IMR-90 (cell line): ENCODE measurements at regions not wholly inside any gene's neighbourhood (a gene's known extent, or its start where the extent isn't known, plus 50 kb on each side); places are given as distances from the start of the nearest gene placed in this dataset.

ENCODE experiments used
- ATAC-seq: fragments of 200-7000 bp; cut with Tn5 transposase; 2 replicates; pipeline ENCODE4 v1.9.1; 2020; ENCODE audit warnings: low read depth, mild to moderate bottlenecking, moderate library complexity
- BruUV-seq: library from RNA; stranded (reverse); fragments of 400-500 nt; replicated peaks from 2 replicates; lab custom pipeline; 2021; lab: Mats Ljungman, UMichigan
- CTCF ChIA-PET: fragments of 300-600 bp; formaldehyde crosslinking; extraction: SDS; loops from one replicate; lab custom pipeline; 2021; ENCODE audit warnings: antibody characterized with exemption; lab: Yijun Ruan, JAX
- POLR2A ChIA-PET: fragments of 300-600 bp; sonication (Branson Sonifier 250); formaldehyde crosslinking; loops from one replicate; lab custom pipeline; 2022; ENCODE audit warnings: antibody characterized with exemption; ENCODE audit not compliant: unreplicated experiment; lab: Charles Lee
- DNase-seq: peaks from one replicate; pipeline ENCODE4 v3.0.0; 2013
- H2AFZ ChIP-seq: replicated peaks from 2 replicates; pipeline ENCODE3; 2013; ENCODE audit warnings: low read length, mild to moderate bottlenecking; ENCODE audit not compliant: poor library complexity
- H2AK5ac ChIP-seq: 2 replicates; pipeline ENCODE4 v1.6.1; 2013; ENCODE audit warnings: low read depth, low read length, inconsistent platforms
- H2AK9ac ChIP-seq: replicated peaks from 2 replicates; pipeline ENCODE3; 2013; ENCODE audit warnings: mild to moderate bottlenecking, low read depth, low read length, moderate library complexity; ENCODE audit not compliant: poor library complexity
- H2BK120ac ChIP-seq: 2 replicates; pipeline ENCODE4 v1.6.1; 2013; ENCODE audit warnings: low read depth, low read length, inconsistent platforms
- H2BK15ac ChIP-seq: 3 replicates; pipeline ENCODE4 v1.6.1; 2013; ENCODE audit warnings: low read depth, low read length, inconsistent platforms
- H2BK20ac ChIP-seq: 2 replicates; pipeline ENCODE4 v1.6.1; 2013; ENCODE audit warnings: low read depth, mild to moderate bottlenecking, inconsistent platforms, low read length, moderate library complexity
- H2BK5ac ChIP-seq: 2 replicates; pipeline ENCODE4 v1.6.1; 2013; ENCODE audit warnings: mild to moderate bottlenecking, low read depth, low read length, inconsistent platforms; ENCODE audit not compliant: poor library complexity, severe bottlenecking
- H3K14ac ChIP-seq: replicated peaks from 2 replicates; pipeline ENCODE4 v1.6.1; 2013; ENCODE audit warnings: low read depth, low read length, inconsistent platforms
- H3K18ac ChIP-seq: 2 replicates; pipeline ENCODE4 v1.6.1; 2013; ENCODE audit warnings: low read depth, low read length, control low read depth
- H3K23ac ChIP-seq: 2 replicates; pipeline ENCODE4 v1.6.1; 2013; ENCODE audit warnings: low read depth, low read length, inconsistent platforms
- H3K27ac ChIP-seq: 2 replicates; pipeline ENCODE4 v1.5.1; 2013; ENCODE audit warnings: mild to moderate bottlenecking, control low read depth, low read length; ENCODE audit not compliant: insufficient read depth
- H3K27me3 ChIP-seq: 2 replicates; pipeline ENCODE4 v1.6.1; 2013; ENCODE audit warnings: low read length; ENCODE audit not compliant: control insufficient read depth, insufficient read depth
- H3K36me3 ChIP-seq: 2 replicates; pipeline ENCODE4 v1.6.1; 2013; ENCODE audit warnings: low read length, mixed read lengths; ENCODE audit not compliant: control insufficient read depth, insufficient read depth
- H3K4ac ChIP-seq: 2 replicates; pipeline ENCODE4 v1.6.1; 2013; ENCODE audit warnings: low read depth, low read length, inconsistent platforms
- H3K4me1 ChIP-seq: 2 replicates; pipeline ENCODE4 v1.6.1; 2013; ENCODE audit warnings: low read length, mixed read lengths; ENCODE audit not compliant: control insufficient read depth, insufficient read depth
- H3K4me2 ChIP-seq: 2 replicates; pipeline ENCODE4 v1.6.1; 2013; ENCODE audit warnings: low read depth, mild to moderate bottlenecking, control low read depth, low read length, moderate library complexity
- H3K4me3 ChIP-seq: 2 replicates; pipeline ENCODE4 v1.5.1; 2013; ENCODE audit warnings: low read depth, mild to moderate bottlenecking, control low read depth, low read length, moderate library complexity; ENCODE audit not compliant: insufficient read depth
- H3K56ac ChIP-seq: 2 replicates; pipeline ENCODE4 v1.6.1; 2013; ENCODE audit warnings: low read length, inconsistent platforms; ENCODE audit not compliant: insufficient read depth; ENCODE audit errors: extremely low read depth
- H3K79me1 ChIP-seq, 2 experiments: 2 replicates each; pipeline ENCODE4 v1.6.1; 2013; ENCODE audit warnings: low read length in 2 of 2, inconsistent platforms in 1 of 2, low read depth in 1 of 2
- H3K9ac ChIP-seq: 2 replicates; pipeline ENCODE4 v1.6.1; 2013; ENCODE audit warnings: low read depth, low read length, control low read depth
- H3K9me1 ChIP-seq: 2 replicates; pipeline ENCODE4 v1.6.1; 2013; ENCODE audit warnings: low read length, inconsistent platforms; ENCODE audit not compliant: insufficient read depth
- H3K9me3 ChIP-seq: 2 replicates; pipeline ENCODE4 v1.6.1; 2013; ENCODE audit warnings: low read length; ENCODE audit not compliant: control insufficient read depth, insufficient read depth
- H4K20me1 ChIP-seq: 2 replicates; pipeline ENCODE4 v1.6.1; 2013; ENCODE audit warnings: low read length, inconsistent platforms; ENCODE audit not compliant: insufficient read depth
- H4K5ac ChIP-seq: 2 replicates; pipeline ENCODE4 v1.6.1; 2013; ENCODE audit warnings: mild to moderate bottlenecking, low read depth, low read length, control low read depth
- H4K8ac ChIP-seq, 2 experiments: 2 replicates each; pipeline ENCODE4 v1.6.1; 2013; ENCODE audit warnings: low read depth in 2 of 2, low read length in 2 of 2, control low read depth in 1 of 2, inconsistent platforms in 1 of 2
- H4K91ac ChIP-seq: 2 replicates; pipeline ENCODE4 v1.6.1; 2013; ENCODE audit warnings: low read depth, low read length, inconsistent platforms; ENCODE audit not compliant: insufficient read depth
- BHLHE40 ChIP-seq: fragments of 150-350 bp; IDR thresholded peaks from 2 replicates; pipeline ENCODE4 v1.6.1; 2016; ENCODE audit warnings: mild to moderate bottlenecking, low read depth, low read length
- CEBPB ChIP-seq: IDR thresholded peaks from 2 replicates; pipeline ENCODE4 v1.6.1; 2012; ENCODE audit warnings: low read depth, low read length, improper control_type of control experiment
- CHD1 ChIP-seq: IDR thresholded peaks from 2 replicates; pipeline ENCODE4 v1.6.1; 2012; ENCODE audit warnings: low read depth, low read length, improper control_type of control experiment
- ELK1 ChIP-seq: fragments of 150-350 bp; IDR thresholded peaks from 2 replicates; pipeline ENCODE4 v1.6.1; 2016; ENCODE audit warnings: low read depth, mild to moderate bottlenecking, low read length, moderate library complexity, borderline replicate concordance
- FOS ChIP-seq: fragments of 150-350 bp; IDR thresholded peaks from 2 replicates; pipeline ENCODE4 v1.6.1; 2016; ENCODE audit warnings: low read depth, low read length
- MAFK ChIP-seq: IDR thresholded peaks from 2 replicates; pipeline ENCODE4 v1.6.1; 2012; ENCODE audit warnings: low read depth, low read length, improper control_type of control experiment
- MAZ ChIP-seq: IDR thresholded peaks from 2 replicates; pipeline ENCODE4 v1.6.1; 2012; ENCODE audit warnings: low read depth, mild to moderate bottlenecking, low read length, improper control_type of control experiment, moderate library complexity, borderline replicate concordance
- MXI1 ChIP-seq: IDR thresholded peaks from 2 replicates; pipeline ENCODE4 v1.6.1; 2012; ENCODE audit warnings: low read depth, mild to moderate bottlenecking, low read length, moderate library complexity, borderline replicate concordance
- NFE2L2 ChIP-seq: fragments of 150-350 bp; IDR thresholded peaks from 2 replicates; pipeline ENCODE4 v1.6.1; 2016; ENCODE audit warnings: low read depth, mild to moderate bottlenecking, low read length
- POLR2A ChIP-seq: IDR thresholded peaks from 2 replicates; pipeline ENCODE4 v1.6.1; 2012; ENCODE audit warnings: mild to moderate bottlenecking, low read depth, low read length
- RAD21 ChIP-seq: IDR thresholded peaks from 2 replicates; pipeline ENCODE4 v1.6.1; 2012; ENCODE audit warnings: low read length, improper control_type of control experiment
- RCOR1 ChIP-seq: IDR thresholded peaks from 2 replicates; pipeline ENCODE4 v1.6.1; 2012; ENCODE audit warnings: mild to moderate bottlenecking, low read length, improper control_type of control experiment; ENCODE audit not compliant: insufficient replicate concordance
- RFX5 ChIP-seq: IDR thresholded peaks from 2 replicates; pipeline ENCODE4 v1.8.0; 2012; ENCODE audit warnings: low read depth, mild to moderate bottlenecking, low read length, moderate library complexity
- SMC3 ChIP-seq: fragments of 150-350 bp; IDR thresholded peaks from 2 replicates; pipeline ENCODE4 v1.6.1; 2016; ENCODE audit warnings: low read depth, mild to moderate bottlenecking, antibody characterized with exemption, low read length, moderate library complexity
- USF2 ChIP-seq: fragments of 150-350 bp; IDR thresholded peaks from 2 replicates; pipeline ENCODE4 v1.6.1; 2017; ENCODE audit warnings: mild to moderate bottlenecking, antibody characterized with exemption, low read length, low read depth
- WGBS, 2 experiments: methylation state at CpG; one replicate each; pipeline versions ENCODE4 v1.1.5 to v1.1.7; 2013; ENCODE audit warnings: missing lambda C conversion rate in 2 of 2; ENCODE audit not compliant: insufficient read length in 1 of 2; ENCODE audit errors: extremely low coverage in 2 of 2; 5-methylcytosine and 5-hydroxymethylcytosine counted together
- dilution Hi-C: fragments of 300-500 bp; cut with HindIII; formaldehyde crosslinking; loops from one replicate; pipeline ENCODE4 v1.14.3; 2018; ENCODE audit warnings: low sequenced_read_pairs; ENCODE audit not compliant: unreplicated experiment
- in situ Hi-C: fragments of 300-500 bp; cut with MboI; formaldehyde crosslinking; loops from 3 replicates; pipeline ENCODE4 v1.14.3; 2019; ENCODE audit warnings: low sequenced_read_pairs, inconsistent platforms, mixed read lengths
- intact Hi-C: fragments of 100-400 bp; cut with micrococcal nuclease; formaldehyde crosslinking; loops from 2 replicates; pipeline ENCODE4 v1.10.0; 2022
- TF ChIP-seq, protein P1 (sequence below): conservative IDR thresholded peaks from 2 replicates; pipeline ENCODE4 v1.5.1; 2012; ENCODE audit warnings: mild to moderate bottlenecking, low read depth, low read length, improper control_type of control experiment

GRCh38 chr19:13600802-13601201, 94.5 kb upstream of the CACNA1A start:
- CTCF ChIA-PET = no interaction called here
- intact Hi-C loops = no loop called here
- Histone ChIP-seq H3K79me1 (no peaks in the 10 kb centered on the region), H2AFZ (no peak overlapping the region), H3K4me3 (no peak overlapping the region), H3K4me2 (no peak overlapping the region), H3K9ac (no peak overlapping the region), H3K56ac (no peak overlapping the region), H3K4ac (no peak overlapping the region), H2BK5ac (no peak overlapping the region), H2BK15ac (no peak overlapping the region), H2BK120ac (no peak overlapping the region), H3K9me3 (no peaks in the 10 kb centered on the region), H3K27me3 (no peaks in the 10 kb centered on the region; the same call in 1 of the 2 replicates), H3K36me3 (no peaks in the 10 kb centered on the region), H2BK20ac (no peak overlapping the region), H4K5ac (no peak overlapping the region), H3K14ac (no peak overlapping the region), H3K9me1 (no peaks in the 10 kb centered on the region), H4K8ac (no peak overlapping the region), H2AK9ac (no peak overlapping the region), H4K91ac (no peak overlapping the region), H3K18ac (no peak overlapping the region), H4K20me1 (no peaks in the 10 kb centered on the region), H2AK5ac (no peak overlapping the region), H3K4me1 (no peaks in the 10 kb centered on the region), H3K23ac (no peak overlapping the region), H3K27ac (no peak overlapping the region)
- no peak for TF ChIP-seq MAFK
- TF ChIP-seq SMC3 = no peak
- no peak for TF ChIP-seq NFE2L2
- no peak for TF ChIP-seq RAD21
- no peak for TF ChIP-seq ELK1
- TF ChIP-seq USF2 = no peak
- no peak for TF ChIP-seq RCOR1
- no peak for TF ChIP-seq CEBPB
- TF ChIP-seq FOS = no peak
- TF ChIP-seq POLR2A = no peak
- no peak for TF ChIP-seq MAZ
- no peak for TF ChIP-seq RFX5
- TF ChIP-seq CHD1 = no peak
- TF ChIP-seq, protein P1, sequence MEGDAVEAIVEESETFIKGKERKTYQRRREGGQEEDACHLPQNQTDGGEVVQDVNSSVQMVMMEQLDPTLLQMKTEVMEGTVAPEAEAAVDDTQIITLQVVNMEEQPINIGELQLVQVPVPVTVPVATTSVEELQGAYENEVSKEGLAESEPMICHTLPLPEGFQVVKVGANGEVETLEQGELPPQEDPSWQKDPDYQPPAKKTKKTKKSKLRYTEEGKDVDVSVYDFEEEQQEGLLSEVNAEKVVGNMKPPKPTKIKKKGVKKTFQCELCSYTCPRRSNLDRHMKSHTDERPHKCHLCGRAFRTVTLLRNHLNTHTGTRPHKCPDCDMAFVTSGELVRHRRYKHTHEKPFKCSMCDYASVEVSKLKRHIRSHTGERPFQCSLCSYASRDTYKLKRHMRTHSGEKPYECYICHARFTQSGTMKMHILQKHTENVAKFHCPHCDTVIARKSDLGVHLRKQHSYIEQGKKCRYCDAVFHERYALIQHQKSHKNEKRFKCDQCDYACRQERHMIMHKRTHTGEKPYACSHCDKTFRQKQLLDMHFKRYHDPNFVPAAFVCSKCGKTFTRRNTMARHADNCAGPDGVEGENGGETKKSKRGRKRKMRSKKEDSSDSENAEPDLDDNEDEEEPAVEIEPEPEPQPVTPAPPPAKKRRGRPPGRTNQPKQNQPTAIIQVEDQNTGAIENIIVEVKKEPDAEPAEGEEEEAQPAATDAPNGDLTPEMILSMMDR = no peak
- no peak for TF ChIP-seq BHLHE40
- TF ChIP-seq MXI1 = no peak
- BruUV-seq = no TSS peak
- POLR2A ChIA-PET = no interaction called here
- DNase-seq (no peak), ATAC-seq (no peak)
- dilution Hi-C loops = no loop called here
- no CpG with 5 or more reads among the region's 6 CpGs for WGBS, 2 experiments
- in situ Hi-C loops = no loop called here
